Testis (tissue), 2 donors: ENCODE measurements at regions not wholly inside any gene's neighbourhood (a gene's known extent, or its start where the extent isn't known, plus 50 kb on each side); places are given as distances from the start of the nearest gene placed in this dataset.

Source experiments
- DNase-seq: peaks from one replicate; pipeline ENCODE4 v3.0.0-alpha.2; 2019
- H3K27ac ChIP-seq, 2 donors: fragments of 200-600 bp; sonication (generic); one replicate each; pipeline ENCODE4 v1.5.1; 2019
- H3K27me3 ChIP-seq: fragments of 200-600 bp; sonication (generic); one replicate; pipeline ENCODE4 v1.5.1; 2019
- H3K36me3 ChIP-seq: fragments of 200-600 bp; sonication (generic); one replicate; pipeline ENCODE4 v1.5.1; 2017; ENCODE audit warnings: low read depth; ENCODE audit errors: missing control alignments
- H3K4me1 ChIP-seq: fragments of 200-600 bp; sonication (generic); one replicate; pipeline ENCODE4 v1.5.1; 2019
- H3K4me3 ChIP-seq, 2 donors: fragments of 200-600 bp; sonication (generic); one replicate each; pipeline ENCODE4 v1.5.1; 2017 to 2019
- H3K9me3 ChIP-seq: fragments of 200-600 bp; sonication (generic); one replicate; pipeline ENCODE4 v1.5.1; 2017
- POLR2A ChIP-seq: fragments of 450-650 bp; IDR thresholded peaks from one replicate; pipeline ENCODE4 v1.6.1; 2017; ENCODE audit warnings: antibody characterized with exemption, mild to moderate bottlenecking, moderate library complexity
- whole genome bisulfite sequencing, 2 donors: methylation state at CpG; one replicate each; pipeline ENCODE4 v1.1.5; 2018; 5-methylcytosine and 5-hydroxymethylcytosine counted together
- intact Hi-C: fragments of 100-400 bp; cut with DNase I; formaldehyde crosslinking; loops from one replicate; pipeline ENCODE4 v1.15.1; 2023; ENCODE audit warnings: low total_unique reads
- TF ChIP-seq, protein P1 (sequence below), 3 experiments: fragments of 450-650 bp in 2 of 3; fragments of 200-600 bp in 1 of 3; sonication (generic) in 1 of 3; IDR thresholded peaks; one replicate each; pipeline ENCODE4 v1.5.1; 2016 to 2019; ENCODE audit warnings: antibody characterized with exemption in 3 of 3, mild to moderate bottlenecking in 2 of 3, moderate library complexity in 1 of 3

DNA sequence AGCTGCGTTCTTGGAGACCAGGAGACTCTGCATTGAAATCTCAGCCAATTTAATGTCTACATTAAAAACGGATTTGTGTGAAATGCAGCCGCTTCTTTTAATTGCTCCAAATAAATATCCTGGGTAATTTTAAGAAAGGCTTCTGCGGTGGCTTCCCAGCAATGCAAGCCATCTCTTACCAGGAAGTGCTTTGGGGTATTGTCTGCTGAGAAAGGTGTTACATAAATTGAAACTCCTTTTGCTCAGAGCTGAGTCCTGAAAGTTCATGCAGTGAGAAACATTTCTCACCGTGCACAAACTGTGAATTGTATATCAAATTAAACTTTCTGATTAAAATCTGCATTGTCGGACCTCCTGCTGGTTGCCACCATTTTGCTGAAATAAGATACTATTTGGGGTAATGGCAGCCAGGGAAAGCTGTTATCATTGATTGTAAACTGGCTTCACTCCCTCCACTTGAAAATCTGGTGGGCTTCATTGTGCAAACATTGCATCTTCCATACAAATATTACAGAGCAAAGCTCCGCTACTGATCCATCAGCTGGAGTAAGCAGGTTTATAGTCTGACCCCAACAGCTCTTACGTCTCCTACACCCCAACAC lies 59.5 kb downstream of the ZIC5 start:
- no peaks in the 10 kb centered on the region for H3K27me3 ChIP-seq
- TF ChIP-seq, protein P1, sequence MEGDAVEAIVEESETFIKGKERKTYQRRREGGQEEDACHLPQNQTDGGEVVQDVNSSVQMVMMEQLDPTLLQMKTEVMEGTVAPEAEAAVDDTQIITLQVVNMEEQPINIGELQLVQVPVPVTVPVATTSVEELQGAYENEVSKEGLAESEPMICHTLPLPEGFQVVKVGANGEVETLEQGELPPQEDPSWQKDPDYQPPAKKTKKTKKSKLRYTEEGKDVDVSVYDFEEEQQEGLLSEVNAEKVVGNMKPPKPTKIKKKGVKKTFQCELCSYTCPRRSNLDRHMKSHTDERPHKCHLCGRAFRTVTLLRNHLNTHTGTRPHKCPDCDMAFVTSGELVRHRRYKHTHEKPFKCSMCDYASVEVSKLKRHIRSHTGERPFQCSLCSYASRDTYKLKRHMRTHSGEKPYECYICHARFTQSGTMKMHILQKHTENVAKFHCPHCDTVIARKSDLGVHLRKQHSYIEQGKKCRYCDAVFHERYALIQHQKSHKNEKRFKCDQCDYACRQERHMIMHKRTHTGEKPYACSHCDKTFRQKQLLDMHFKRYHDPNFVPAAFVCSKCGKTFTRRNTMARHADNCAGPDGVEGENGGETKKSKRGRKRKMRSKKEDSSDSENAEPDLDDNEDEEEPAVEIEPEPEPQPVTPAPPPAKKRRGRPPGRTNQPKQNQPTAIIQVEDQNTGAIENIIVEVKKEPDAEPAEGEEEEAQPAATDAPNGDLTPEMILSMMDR (IDR thresholded peaks at IDR 0.05) = no peak
- TF ChIP-seq POLR2A = no peak
- no peak overlapping the region for H3K27ac ChIP-seq
- no peaks in the 10 kb centered on the region for H3K4me1 ChIP-seq
- no peak for DNase-seq
- 75% methylated on average over 8 of the region's 8 CpGs for WGBS, 2 donors
- intact Hi-C loops = loop anchor here (10.0 kb wide), 1 partner anchor 603 kb away; no protein-coding TSS in a partner anchor
- H3K4me3 ChIP-seq = no peak overlapping the region
- H3K36me3 ChIP-seq = no peaks in the 10 kb centered on the region
- no peaks in the 10 kb centered on the region for H3K9me3 ChIP-seq

DNA sequence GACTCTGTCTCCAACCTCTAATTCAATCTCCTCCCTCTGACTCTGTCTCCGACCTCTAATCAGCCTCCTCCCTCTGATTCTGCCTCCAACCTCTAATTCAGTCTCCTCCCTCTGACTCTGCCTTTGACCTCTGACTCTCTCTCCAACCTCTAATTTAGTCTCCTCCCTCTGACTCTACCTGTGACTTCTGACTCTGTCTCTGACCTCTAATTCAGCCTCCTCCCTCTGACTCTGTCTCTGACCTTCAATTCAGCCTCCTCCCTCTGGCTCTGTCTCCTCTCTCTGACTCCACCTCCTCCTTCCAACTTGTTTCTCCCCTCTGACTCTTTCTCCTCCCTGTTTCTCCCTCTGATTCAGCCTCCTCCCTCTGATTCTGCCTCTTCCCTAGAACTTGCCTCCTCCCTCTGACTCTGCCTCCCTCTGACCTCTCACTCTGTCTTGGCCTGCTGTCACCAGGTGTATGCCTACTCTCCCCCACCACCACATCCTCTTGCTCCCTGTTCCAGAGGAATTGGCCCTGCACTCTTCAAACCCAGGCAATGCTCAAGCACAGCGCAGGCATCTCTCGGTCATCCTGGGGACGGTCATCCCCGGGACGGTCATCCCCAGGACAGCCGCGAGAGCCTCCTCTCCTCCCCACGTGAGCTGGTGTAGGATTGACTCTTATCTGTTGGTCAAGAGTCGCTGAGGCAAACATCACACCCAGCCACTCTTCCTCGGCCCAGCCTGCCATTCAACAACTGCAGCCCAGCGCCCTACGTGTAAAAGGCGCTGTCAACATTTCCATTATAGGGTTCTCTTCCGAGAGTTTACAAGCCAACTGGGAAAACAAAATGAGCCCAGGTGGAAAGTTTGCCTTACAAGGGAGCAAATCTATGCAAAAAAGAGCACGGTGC lies 60.2 kb downstream of the ZIC5 start:
- no peaks in the 10 kb centered on the region for H3K4me1 ChIP-seq
- no peaks in the 10 kb centered on the region for H3K9me3 ChIP-seq
- no peak overlapping the region for H3K4me3 ChIP-seq
- no peaks in the 10 kb centered on the region for H3K27me3 ChIP-seq
- intact Hi-C loops = loop anchor here (10.0 kb wide), 1 partner anchor 603 kb away; no protein-coding TSS in a partner anchor
- no peak overlapping the region for H3K27ac ChIP-seq
- H3K36me3 ChIP-seq = no peaks in the 10 kb centered on the region
- TF ChIP-seq, protein P1 (IDR thresholded peaks at IDR 0.05) = no peak
- no peak for TF ChIP-seq POLR2A
- DNase-seq = no peak
- 70 to 73% methylated on average over 16 of the region's 16 CpGs for WGBS, 2 donors

DNA sequence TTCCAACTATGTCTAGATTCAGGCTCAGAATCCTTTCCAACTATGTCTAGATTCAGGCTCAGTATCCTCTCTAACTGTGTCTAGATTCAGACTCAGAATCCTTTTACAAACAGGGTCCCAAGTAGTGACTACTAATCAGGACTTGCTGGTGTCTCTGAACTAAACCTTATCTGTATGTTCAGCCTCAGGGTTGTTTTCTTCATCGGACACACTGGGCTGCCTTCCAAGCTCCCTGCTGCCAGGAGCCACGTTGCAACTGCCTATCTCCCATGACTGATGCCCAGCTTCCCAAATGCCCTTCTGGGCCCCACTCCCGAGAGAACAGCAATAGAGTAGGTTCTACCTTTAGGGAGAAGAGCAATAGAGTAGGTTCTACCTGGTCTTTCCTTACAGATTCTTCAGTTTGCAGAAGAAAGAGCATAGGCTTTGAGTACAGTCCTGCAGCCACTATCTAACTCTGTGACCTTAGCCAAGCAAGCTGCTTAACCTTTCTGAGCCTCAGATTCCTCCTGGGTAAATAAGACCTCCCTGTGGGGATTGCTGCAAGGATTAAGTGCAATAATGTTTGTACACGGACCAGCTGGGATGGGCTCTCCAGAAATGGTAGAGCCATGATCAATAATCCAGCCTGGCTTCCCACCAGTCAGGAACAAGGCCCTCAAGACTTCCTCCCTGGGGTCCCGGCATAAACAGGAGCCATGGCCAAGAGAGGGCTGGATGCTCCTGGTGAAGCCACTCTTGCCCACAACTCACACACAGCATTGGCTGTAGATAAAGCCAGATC lies 61.5 kb downstream of the ZIC5 start:
- Histone ChIP-seq H3K27me3 (no peaks in the 10 kb centered on the region), H3K9me3 (no peaks in the 10 kb centered on the region), H3K4me3 (no peak overlapping the region), H3K36me3 (no peaks in the 10 kb centered on the region), H3K27ac (no peak overlapping the region), H3K4me1 (no peaks in the 10 kb centered on the region)
- peak; percentile 64 for DNase-seq
- no peak for TF ChIP-seq POLR2A
- TF ChIP-seq, protein P1 (IDR thresholded peaks at IDR 0.05) = no peak
- 37 to 57% methylated on average over 5 of the region's 5 CpGs for WGBS, 2 donors
- intact Hi-C loops = loop anchor here (10.0 kb wide), 1 partner anchor 605 kb away; no protein-coding TSS in a partner anchor

DNA sequence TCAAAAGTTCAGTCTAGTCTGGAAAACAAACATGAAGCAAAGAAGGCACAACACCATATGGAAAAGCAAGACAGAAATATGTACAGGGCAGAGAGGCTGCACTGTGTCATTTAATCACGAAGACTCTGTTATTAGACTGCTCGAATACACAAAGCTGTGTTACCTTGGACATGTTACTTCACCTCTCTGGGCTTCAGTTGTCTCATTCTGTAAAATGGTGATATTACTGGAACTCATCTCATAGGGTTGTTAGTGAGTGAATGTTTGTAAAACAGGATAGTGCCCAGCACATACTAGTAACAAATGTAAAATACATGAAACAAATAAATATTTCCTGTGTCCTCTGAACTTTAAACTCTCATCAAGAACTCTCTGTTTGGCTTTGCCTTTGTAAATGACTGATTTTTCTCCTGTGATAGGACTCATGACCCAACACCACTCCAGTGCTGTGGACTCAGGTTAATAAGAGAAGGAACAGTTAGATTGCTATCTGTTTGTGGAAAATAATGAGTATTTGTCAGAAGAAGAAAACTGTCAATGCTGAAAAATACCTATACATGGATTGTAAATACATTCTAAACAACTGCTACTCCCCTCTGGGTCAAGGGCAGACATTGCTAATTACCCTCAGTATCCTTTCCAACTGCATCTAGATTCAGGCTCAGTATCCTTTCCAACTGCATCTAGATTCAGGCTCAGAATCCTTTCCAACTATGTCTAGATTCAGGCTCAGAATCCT lies 62.3 kb downstream of the ZIC5 start:
- TF ChIP-seq, protein P1 (IDR thresholded peaks at IDR 0.05) = no peak
- TF ChIP-seq POLR2A = no peak
- no peaks in the 10 kb centered on the region for H3K4me1 ChIP-seq
- no peak for DNase-seq
- H3K9me3 ChIP-seq = no peaks in the 10 kb centered on the region
- H3K36me3 ChIP-seq = no peaks in the 10 kb centered on the region
- intact Hi-C loops = no loop called here
- WGBS, 2 donors = 87 to 90% methylated on average over 2 of the region's 2 CpGs
- H3K27ac ChIP-seq = no peak overlapping the region
- H3K4me3 ChIP-seq = no peak overlapping the region
- H3K27me3 ChIP-seq = no peaks in the 10 kb centered on the region
